ENCODE measurements at regions not wholly inside any gene's neighbourhood (a gene's known extent, or its start where the extent isn't known, plus 50 kb on each side); places are given as distances from the start of the nearest gene placed in this dataset.

DNA sequence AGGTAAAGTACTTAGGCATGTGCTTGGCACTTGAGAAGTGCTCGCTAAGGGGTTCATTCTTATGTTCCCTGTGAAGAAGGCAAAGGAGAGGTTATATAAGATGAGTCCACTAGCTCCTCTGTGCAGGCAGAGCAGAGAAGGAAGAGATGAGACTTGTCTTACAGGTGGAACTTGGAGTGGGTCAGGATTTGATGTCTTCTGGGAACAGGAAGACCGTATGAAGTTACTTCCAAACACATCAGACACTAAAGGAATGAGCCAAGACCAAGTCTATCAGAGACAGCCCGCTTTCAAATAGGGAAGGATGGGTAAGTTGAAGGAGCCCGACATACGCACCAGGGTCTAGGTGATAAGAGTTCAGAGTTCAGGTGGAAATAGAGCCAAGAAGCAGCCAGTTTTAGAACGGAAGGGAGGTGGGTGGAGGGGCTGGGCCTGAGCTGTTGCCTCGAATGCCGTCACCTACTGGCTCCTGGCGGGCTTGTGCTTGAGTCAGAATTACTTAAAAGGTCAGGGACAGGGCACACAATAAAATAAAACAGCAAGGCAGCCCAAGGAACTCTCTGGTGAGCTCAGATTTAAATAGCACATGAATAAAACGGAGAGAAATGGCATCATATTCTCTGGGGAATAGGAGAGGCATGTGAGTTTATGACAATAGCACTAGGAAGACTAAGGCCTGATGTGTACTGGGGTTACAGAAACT is 56.1 kb upstream of the GRB10 start:
- intact Hi-C loops (cut with DNase I), result no loop called here
- Histone ChIP-seq H3K9me3 (no peaks in the 10 kb centered on the region), H3K4me3 (no peak overlapping the region), H3K27ac (no peak overlapping the region), H3K27me3 (no peaks in the 10 kb centered on the region), H3K4me1 (no peaks in the 10 kb centered on the region), H3K36me3 (no peaks in the 10 kb centered on the region)
- WGBS, 2 donors, result 76 to 83% methylated on average over 10 of the region's 10 CpGs
- DNase-seq, result no peak
- TF ChIP-seq, protein P1, sequence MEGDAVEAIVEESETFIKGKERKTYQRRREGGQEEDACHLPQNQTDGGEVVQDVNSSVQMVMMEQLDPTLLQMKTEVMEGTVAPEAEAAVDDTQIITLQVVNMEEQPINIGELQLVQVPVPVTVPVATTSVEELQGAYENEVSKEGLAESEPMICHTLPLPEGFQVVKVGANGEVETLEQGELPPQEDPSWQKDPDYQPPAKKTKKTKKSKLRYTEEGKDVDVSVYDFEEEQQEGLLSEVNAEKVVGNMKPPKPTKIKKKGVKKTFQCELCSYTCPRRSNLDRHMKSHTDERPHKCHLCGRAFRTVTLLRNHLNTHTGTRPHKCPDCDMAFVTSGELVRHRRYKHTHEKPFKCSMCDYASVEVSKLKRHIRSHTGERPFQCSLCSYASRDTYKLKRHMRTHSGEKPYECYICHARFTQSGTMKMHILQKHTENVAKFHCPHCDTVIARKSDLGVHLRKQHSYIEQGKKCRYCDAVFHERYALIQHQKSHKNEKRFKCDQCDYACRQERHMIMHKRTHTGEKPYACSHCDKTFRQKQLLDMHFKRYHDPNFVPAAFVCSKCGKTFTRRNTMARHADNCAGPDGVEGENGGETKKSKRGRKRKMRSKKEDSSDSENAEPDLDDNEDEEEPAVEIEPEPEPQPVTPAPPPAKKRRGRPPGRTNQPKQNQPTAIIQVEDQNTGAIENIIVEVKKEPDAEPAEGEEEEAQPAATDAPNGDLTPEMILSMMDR (IDR thresholded peaks at IDR 0.05), result no peak
- peak in 1 of 4 donors; percentile 54 for ATAC-seq
- FAIRE-seq, result no peak

DNA sequence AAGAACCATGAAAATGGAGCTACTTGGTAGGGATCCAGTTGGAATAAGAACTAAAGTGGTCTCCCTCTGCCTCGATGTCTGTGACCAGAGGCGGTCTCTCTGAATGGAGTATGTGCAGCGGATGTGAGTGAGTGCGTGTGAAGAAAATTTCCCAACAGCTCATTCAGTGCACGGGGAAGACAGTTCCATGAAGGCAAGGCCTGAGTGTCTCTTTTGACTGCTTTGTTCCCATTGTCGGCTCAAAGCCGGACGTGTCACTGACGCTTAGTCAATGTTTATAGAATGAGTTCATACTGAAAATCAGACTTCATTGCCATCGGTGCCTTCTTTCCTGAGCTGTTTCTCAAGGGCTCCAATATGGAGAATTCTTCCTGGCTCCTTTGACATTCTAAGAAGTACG is 55.3 kb upstream of the GRB10 start:
- H3K27me3 ChIP-seq, result no peaks in the 10 kb centered on the region
- ATAC-seq (no peak), DNase-seq (no peak), FAIRE-seq (no peak)
- WGBS, 2 donors, result 94 to 95% methylated on average over 11 of the region's 11 CpGs
- intact Hi-C loops (cut with DNase I), result no loop called here
- no peaks in the 10 kb centered on the region for H3K4me1 ChIP-seq
- H3K36me3 ChIP-seq, result no peaks in the 10 kb centered on the region
- H3K27ac ChIP-seq, result no peak overlapping the region
- H3K9me3 ChIP-seq, result no peaks in the 10 kb centered on the region
- H3K4me3 ChIP-seq, result no peak overlapping the region
- TF ChIP-seq, protein P1 (IDR thresholded peaks at IDR 0.05), result no peak

DNA sequence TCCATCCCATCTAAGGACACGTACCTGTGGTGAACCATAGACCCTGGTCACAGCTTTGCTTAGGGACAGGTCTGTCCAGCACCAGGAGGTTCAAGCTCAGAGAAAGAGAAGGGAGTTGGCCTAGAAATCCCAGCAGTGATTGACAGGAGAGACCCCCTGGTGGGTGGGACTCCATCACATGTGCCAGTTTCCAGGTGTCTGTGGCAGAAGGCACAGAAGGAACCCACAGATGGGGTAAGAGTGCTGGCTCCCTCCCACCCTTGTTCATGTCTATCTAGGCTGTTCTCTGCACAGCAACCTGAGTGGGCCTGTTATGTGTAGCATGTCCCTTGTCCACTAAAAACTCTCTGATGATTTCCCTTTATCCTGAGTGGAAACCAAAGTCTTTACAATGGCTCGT is 54.0 kb upstream of the GRB10 start:
- intact Hi-C loops (cut with DNase I), result no loop called here
- no peaks in the 10 kb centered on the region for H3K36me3 ChIP-seq
- DNase-seq, result no peak
- no peak overlapping the region for H3K4me3 ChIP-seq
- H3K9me3 ChIP-seq, result no peaks in the 10 kb centered on the region
- no peaks in the 10 kb centered on the region for H3K27me3 ChIP-seq
- no peak for FAIRE-seq
- H3K4me1 ChIP-seq, result no peaks in the 10 kb centered on the region
- ATAC-seq, result no peak
- TF ChIP-seq, protein P1 (IDR thresholded peaks at IDR 0.05), result no peak
- no peak overlapping the region for H3K27ac ChIP-seq
- WGBS, 2 donors, result 90 to 98% methylated on average over 2 of the region's 2 CpGs

DNA sequence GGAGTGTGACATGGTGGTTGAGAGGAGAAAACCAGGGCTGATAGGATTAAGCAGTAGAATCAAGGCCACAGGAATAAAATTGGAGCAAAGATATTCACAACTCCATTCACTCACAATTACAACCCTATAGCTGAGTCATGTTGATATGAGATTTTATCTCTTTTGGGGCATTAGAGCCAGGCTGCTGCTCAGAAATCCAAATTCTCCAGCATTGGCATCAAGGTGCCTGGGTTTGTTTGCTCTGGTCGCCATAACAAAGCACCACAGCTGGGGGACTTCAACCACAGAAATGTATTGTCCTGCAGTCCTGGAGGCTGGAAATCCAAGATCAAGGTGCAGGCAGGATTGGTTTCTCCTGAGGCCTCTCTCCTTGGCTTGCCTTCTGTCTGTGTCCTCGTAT is 52.5 kb upstream of the GRB10 start:
- 93 to 96% methylated on average over 2 of the region's 2 CpGs for WGBS, 2 donors
- intact Hi-C loops (cut with DNase I), result no loop called here
- ATAC-seq, result no peak

DNA sequence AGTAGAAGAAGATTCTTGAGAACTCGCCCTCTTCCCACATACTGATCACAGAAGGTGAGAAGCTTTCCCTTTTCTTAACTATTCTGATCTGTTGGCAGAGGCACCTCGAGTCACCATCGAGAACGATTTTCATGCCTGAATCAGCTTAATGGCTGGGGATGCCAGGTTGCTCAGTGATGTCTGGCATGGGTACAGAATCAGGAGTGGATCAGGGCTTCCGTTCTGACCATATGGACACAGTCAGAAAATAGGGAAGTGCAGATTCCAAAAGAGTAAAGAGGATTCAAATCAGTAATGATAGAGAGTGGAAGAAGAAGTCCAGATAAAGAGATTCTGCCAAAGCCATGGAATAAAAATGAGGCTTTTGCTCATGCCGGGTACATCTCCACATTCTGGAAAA is 52.0 kb upstream of the GRB10 start:
- FAIRE-seq (no peak), DNase-seq (no peak), ATAC-seq (no peak)
- H3K36me3 ChIP-seq, result no peaks in the 10 kb centered on the region
- no peaks in the 10 kb centered on the region for H3K4me1 ChIP-seq
- TF ChIP-seq, protein P1 (IDR thresholded peaks at IDR 0.05), result no peak
- H3K27me3 ChIP-seq, result no peaks in the 10 kb centered on the region
- H3K27ac ChIP-seq, result no peak overlapping the region
- H3K4me3 ChIP-seq, result no peak overlapping the region
- 93 to 94% methylated on average over 6 of the region's 6 CpGs for WGBS, 2 donors
- H3K9me3 ChIP-seq, result no peaks in the 10 kb centered on the region
- intact Hi-C loops (cut with DNase I), result no loop called here

More for the DNA sequence above, 52.5 kb upstream of the GRB10 start:
- FAIRE-seq, result no peak
- Histone ChIP-seq H3K9me3 (no peaks in the 10 kb centered on the region), H3K36me3 (no peaks in the 10 kb centered on the region), H3K27me3 (no peaks in the 10 kb centered on the region), H3K27ac (no peak overlapping the region), H3K4me1 (no peaks in the 10 kb centered on the region), H3K4me3 (no peak overlapping the region)
- no peak for DNase-seq
- TF ChIP-seq, protein P1 (IDR thresholded peaks at IDR 0.05), result no peak
